ENCODE measurements at regions not wholly inside any gene's neighbourhood (a gene's known extent, or its start where the extent isn't known, plus 50 kb on each side); places are given as distances from the start of the nearest gene placed in this dataset.

GRCh38 chr1:34549199-34549598, 205.6 kb upstream of the GJB5 start:
- Mint-ChIP-seq H3K4me1 (ENCODE audit: low read depth, unreplicated experiment) (no peaks in the 10 kb centered on the region), H3K27me3 (ENCODE audit: insufficient read depth, unreplicated experiment) (no peaks in the 10 kb centered on the region), H3K9me3 (ENCODE audit: unreplicated experiment) (no peaks in the 10 kb centered on the region), H3K36me3 (ENCODE audit: insufficient read depth, unreplicated experiment) (no peaks in the 10 kb centered on the region), H3K4me3 (ENCODE audit: unreplicated experiment) (no peak overlapping the region), H3K27ac (ENCODE audit: unreplicated experiment) (no peak overlapping the region)
- Histone ChIP-seq H3K27me3 (replicated peaks; ENCODE audit: control insufficient read depth, insufficient read depth, low read length) (no peaks in the 10 kb centered on the region), H3K9me3 (no peaks in the 10 kb centered on the region), H3K4me3 (ENCODE audit: low read depth, low read length) (no peak overlapping the region), H3K36me3 (ENCODE audit: control insufficient read depth, insufficient read depth, low read length) (no peaks in the 10 kb centered on the region), H3K4me1 (no peaks in the 10 kb centered on the region)
- peak; percentile 18 to 27 for TF ChIP-seq CTCF (IDR thresholded peaks at IDR 0.05; ENCODE audit: insufficient read depth in 1 of 2, low read depth in 1 of 2, low read length in 1 of 2, severe bottlenecking in 1 of 2, unreplicated experiment in 1 of 2)
- POLR2A ChIA-PET: no interaction called here
- DNase-seq: peak; percentile 46 to 49
- no TSS peak for BruUV-seq (replicated peaks)
- intact Hi-C loops (cut with micrococcal nuclease; ENCODE audit: unreplicated experiment): loop anchor here (5.0 kb wide), 1 partner anchor 48 kb away; no protein-coding TSS in a partner anchor
- CTCF ChIA-PET: interaction anchor here (1.3 kb wide), 1 partner anchor 194 kb away, joined by 5 read pairs; no protein-coding TSS in a partner anchor

- TF ChIP-seq CTCF (IDR thresholded peaks at IDR 0.05; ENCODE audit: insufficient read depth in 1 of 2, low read depth in 1 of 2, low read length in 1 of 2, severe bottlenecking in 1 of 2, unreplicated experiment in 1 of 2): no peak
- no peak for DNase-seq
- Mint-ChIP-seq H3K4me1 (ENCODE audit: low read depth, unreplicated experiment) (no peaks in the 10 kb centered on the region), H3K36me3 (ENCODE audit: insufficient read depth, unreplicated experiment) (no peaks in the 10 kb centered on the region), H3K27ac (ENCODE audit: unreplicated experiment) (no peak overlapping the region), H3K9me3 (ENCODE audit: unreplicated experiment) (no peaks in the 10 kb centered on the region), H3K4me3 (ENCODE audit: unreplicated experiment) (no peak overlapping the region), H3K27me3 (ENCODE audit: insufficient read depth, unreplicated experiment) (peaks cover 2% of the 10 kb centered on the region)
- intact Hi-C loops (cut with micrococcal nuclease; ENCODE audit: unreplicated experiment): no loop called here
- Histone ChIP-seq H3K4me3 (ENCODE audit: low read depth, low read length) (no peak overlapping the region), H3K27me3 (replicated peaks; ENCODE audit: control insufficient read depth, insufficient read depth, low read length) (no peaks in the 10 kb centered on the region), H3K36me3 (ENCODE audit: control insufficient read depth, insufficient read depth, low read length) (no peaks in the 10 kb centered on the region), H3K9me3 (no peaks in the 10 kb centered on the region), H3K4me1 (no peaks in the 10 kb centered on the region)
- ChIA-PET POLR2A (no interaction called here), CTCF (no interaction called here)
- no TSS peak for BruUV-seq (replicated peaks)
These were observed 176.5 kb upstream of the GJB5 start for GRCh38 chr1:34578306-34578705.

GRCh38 chr1:34582356-34582755, 172.5 kb upstream of the GJB5 start:
- Mint-ChIP-seq H3K27me3 (ENCODE audit: insufficient read depth, unreplicated experiment) (peaks cover 2% of the 10 kb centered on the region), H3K27ac (ENCODE audit: unreplicated experiment) (no peak overlapping the region), H3K4me1 (ENCODE audit: low read depth, unreplicated experiment) (peaks cover 9% of the 10 kb centered on the region), H3K36me3 (ENCODE audit: insufficient read depth, unreplicated experiment) (no peaks in the 10 kb centered on the region), H3K4me3 (ENCODE audit: unreplicated experiment) (no peak overlapping the region), H3K9me3 (ENCODE audit: unreplicated experiment) (no peaks in the 10 kb centered on the region)
- no peaks in the 10 kb centered on the region for H3K27me3 ChIP-seq (replicated peaks; ENCODE audit: control insufficient read depth, insufficient read depth, low read length)
- no peak for TF ChIP-seq CTCF (IDR thresholded peaks at IDR 0.05; ENCODE audit: insufficient read depth in 1 of 2, low read depth in 1 of 2, low read length in 1 of 2, severe bottlenecking in 1 of 2, unreplicated experiment in 1 of 2)
- POLR2A ChIA-PET: no interaction called here
- peak in 1 of 2 experiments; percentile 1 for DNase-seq
- no peaks in the 10 kb centered on the region for H3K9me3 ChIP-seq
- no peak overlapping the region for H3K4me3 ChIP-seq (ENCODE audit: low read depth, low read length)
- no peaks in the 10 kb centered on the region for H3K4me1 ChIP-seq
- no peaks in the 10 kb centered on the region for H3K36me3 ChIP-seq (ENCODE audit: control insufficient read depth, insufficient read depth, low read length)
- BruUV-seq (replicated peaks): no TSS peak
- CTCF ChIA-PET: no interaction called here
- intact Hi-C loops (cut with micrococcal nuclease; ENCODE audit: unreplicated experiment): no loop called here
